HepG2 (cell line): ENCODE measurements at regions not wholly inside any gene's neighbourhood (a gene's known extent, or its start where the extent isn't known, plus 50 kb on each side); places are given as distances from the start of the nearest gene placed in this dataset.

ENCODE experiments used
- ATF7 ChIP-seq, 2 experiments: fragments of 450-650 bp in 1 of 2; sonication (generic) in 1 of 2; formaldehyde crosslinking in 1 of 2; IDR thresholded peaks; 2 replicates each; pipeline versions ENCODE4 v1.4.0 to v1.6.1; 2016 to 2020; ENCODE audit warnings: antibody characterized with exemption in 1 of 2, mild to moderate bottlenecking in 1 of 2, missing genetic modification reagents in 1 of 2
- EZH2 ChIP-seq: conservative IDR thresholded peaks from 2 replicates; pipeline ENCODE4 v1.6.1; 2012; ENCODE audit warnings: mild to moderate bottlenecking, low read depth, low read length, moderate library complexity
- FOXM1 ChIP-seq: sonication (generic); formaldehyde crosslinking; IDR thresholded peaks from 2 replicates; pipeline ENCODE4 v1.5.0; 2020; ENCODE audit warnings: missing genetic modification reagents
- GABPB1 ChIP-seq: IDR thresholded peaks from 2 replicates; pipeline ENCODE4 v1.6.1; 2016; ENCODE audit warnings: mild to moderate bottlenecking, missing genetic modification reagents, moderate library complexity, missing compliant biosample characterization
- GTF2F1 ChIP-seq: fragments of 150-350 bp; IDR thresholded peaks from 2 replicates; pipeline ENCODE4 v1.6.1; 2014; ENCODE audit warnings: low read length
- KDM1A ChIP-seq: IDR thresholded peaks from 2 replicates; pipeline ENCODE4 v1.6.1; 2016; ENCODE audit warnings: missing compliant biosample characterization
- SMC3 ChIP-seq: IDR thresholded peaks from 2 replicates; pipeline ENCODE4 v1.6.1; 2011; ENCODE audit warnings: low read length, improper control_type of control experiment
- SOX6 ChIP-seq, 2 experiments: fragments of 450-650 bp in 1 of 2; sonication (generic) in 1 of 2; formaldehyde crosslinking in 1 of 2; IDR thresholded peaks; 2 replicates each; pipeline versions ENCODE4 v1.4.0 to v1.6.1; 2017 to 2020; ENCODE audit warnings: antibody characterized with exemption in 1 of 2, mild to moderate bottlenecking in 1 of 2, missing genetic modification reagents in 1 of 2
- YY1 ChIP-seq: IDR thresholded peaks from 2 replicates; pipeline ENCODE4 v1.6.1; 2011; ENCODE audit warnings: low read length, low read depth, moderate library complexity, mild to moderate bottlenecking; ENCODE audit not compliant: insufficient read depth, insufficient replicate concordance
- ZFP36 ChIP-seq: fragments of 150-350 bp; IDR thresholded peaks from 2 replicates; pipeline ENCODE4 v1.6.1; 2018; ENCODE audit warnings: borderline replicate concordance, low read length, low read depth; ENCODE audit not compliant: partially characterized antibody
- ZKSCAN1 ChIP-seq: fragments of 150-350 bp; IDR thresholded peaks from 2 replicates; pipeline ENCODE4 v1.6.1; 2014; ENCODE audit warnings: low read length
- TF ChIP-seq, protein P1 (sequence below): sonication (generic); formaldehyde crosslinking; IDR thresholded peaks from 2 replicates; pipeline ENCODE4 v1.4.0; 2020; ENCODE audit warnings: low read depth, missing genetic modification reagents
- TF ChIP-seq, protein P2 (sequence below): sonication (generic); formaldehyde crosslinking; IDR thresholded peaks from 2 replicates; pipeline ENCODE4 v1.4.0; 2020; ENCODE audit warnings: missing genetic modification reagents

DNA sequence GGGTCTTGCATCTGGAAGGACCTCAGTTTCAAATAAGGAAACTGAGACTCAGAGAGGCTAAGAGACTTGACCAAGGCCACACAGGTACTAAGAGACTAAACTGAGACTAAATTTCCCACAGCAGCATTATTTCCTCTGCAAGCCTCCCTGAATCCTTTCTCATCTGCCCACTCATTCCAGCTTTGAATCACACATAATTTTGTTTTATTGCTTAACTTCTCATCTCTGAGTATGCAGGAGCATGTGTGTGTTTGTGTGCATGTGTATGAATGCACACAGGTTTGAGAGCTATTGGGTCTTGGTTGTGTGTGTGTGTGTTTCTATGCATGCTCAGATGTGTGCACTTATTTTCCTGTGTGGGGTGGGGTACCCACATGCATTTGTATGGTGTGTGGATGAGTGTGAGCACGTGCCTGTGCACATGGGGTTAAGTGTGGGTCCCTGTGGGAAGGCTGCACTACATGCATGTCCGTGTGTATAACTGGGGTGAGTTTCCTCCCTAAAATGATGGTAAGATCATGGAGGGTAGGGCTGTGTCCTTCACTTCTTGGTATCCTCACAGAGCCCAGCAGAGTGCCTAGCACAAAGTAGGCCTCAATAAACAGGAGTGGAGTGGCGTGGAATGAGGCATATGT is 74.4 kb upstream of the ZC3H12A start:
- no peak for TF ChIP-seq KDM1A (CRISPR knock-in tag)
- TF ChIP-seq ATF7 (IDR thresholded peaks at IDR 0.05), result no peak
- no peak for TF ChIP-seq ATF7 (CRISPR knock-in tag; IDR thresholded peaks at IDR 0.05)
- no peak for TF ChIP-seq YY1
- no peak for TF ChIP-seq ZKSCAN1
- no peak for TF ChIP-seq GTF2F1
- TF ChIP-seq EZH2, result no peak
- no peak for TF ChIP-seq SMC3
- TF ChIP-seq GABPB1 (CRISPR knock-in tag), result no peak
- TF ChIP-seq, protein P1, sequence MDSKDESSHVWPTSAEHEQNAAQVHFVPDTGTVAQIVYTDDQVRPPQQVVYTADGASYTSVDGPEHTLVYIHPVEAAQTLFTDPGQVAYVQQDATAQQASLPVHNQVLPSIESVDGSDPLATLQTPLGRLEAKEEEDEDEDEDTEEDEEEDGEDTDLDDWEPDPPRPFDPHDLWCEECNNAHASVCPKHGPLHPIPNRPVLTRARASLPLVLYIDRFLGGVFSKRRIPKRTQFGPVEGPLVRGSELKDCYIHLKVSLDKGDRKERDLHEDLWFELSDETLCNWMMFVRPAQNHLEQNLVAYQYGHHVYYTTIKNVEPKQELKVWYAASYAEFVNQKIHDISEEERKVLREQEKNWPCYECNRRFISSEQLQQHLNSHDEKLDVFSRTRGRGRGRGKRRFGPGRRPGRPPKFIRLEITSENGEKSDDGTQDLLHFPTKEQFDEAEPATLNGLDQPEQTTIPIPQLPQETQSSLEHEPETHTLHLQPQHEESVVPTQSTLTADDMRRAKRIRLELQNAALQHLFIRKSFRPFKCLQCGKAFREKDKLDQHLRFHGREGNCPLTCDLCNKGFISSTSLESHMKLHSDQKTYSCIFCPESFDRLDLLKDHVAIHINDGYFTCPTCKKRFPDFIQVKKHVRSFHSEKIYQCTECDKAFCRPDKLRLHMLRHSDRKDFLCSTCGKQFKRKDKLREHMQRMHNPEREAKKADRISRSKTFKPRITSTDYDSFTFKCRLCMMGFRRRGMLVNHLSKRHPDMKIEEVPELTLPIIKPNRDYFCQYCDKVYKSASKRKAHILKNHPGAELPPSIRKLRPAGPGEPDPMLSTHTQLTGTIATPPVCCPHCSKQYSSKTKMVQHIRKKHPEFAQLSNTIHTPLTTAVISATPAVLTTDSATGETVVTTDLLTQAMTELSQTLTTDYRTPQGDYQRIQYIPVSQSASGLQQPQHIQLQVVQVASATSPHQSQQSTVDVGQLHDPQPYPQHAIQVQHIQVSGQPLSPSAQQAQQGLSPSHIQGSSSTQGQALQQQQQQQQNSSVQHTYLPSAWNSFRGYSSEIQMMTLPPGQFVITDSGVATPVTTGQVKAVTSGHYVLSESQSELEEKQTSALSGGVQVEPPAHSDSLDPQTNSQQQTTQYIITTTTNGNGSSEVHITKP (CRISPR knock-in tag), result no peak
- no peak for TF ChIP-seq FOXM1 (CRISPR knock-in tag)
- TF ChIP-seq SOX6 (IDR thresholded peaks at IDR 0.05), result no peak
- TF ChIP-seq SOX6 (CRISPR knock-in tag; IDR thresholded peaks at IDR 0.05), result no peak
- TF ChIP-seq, protein P2, sequence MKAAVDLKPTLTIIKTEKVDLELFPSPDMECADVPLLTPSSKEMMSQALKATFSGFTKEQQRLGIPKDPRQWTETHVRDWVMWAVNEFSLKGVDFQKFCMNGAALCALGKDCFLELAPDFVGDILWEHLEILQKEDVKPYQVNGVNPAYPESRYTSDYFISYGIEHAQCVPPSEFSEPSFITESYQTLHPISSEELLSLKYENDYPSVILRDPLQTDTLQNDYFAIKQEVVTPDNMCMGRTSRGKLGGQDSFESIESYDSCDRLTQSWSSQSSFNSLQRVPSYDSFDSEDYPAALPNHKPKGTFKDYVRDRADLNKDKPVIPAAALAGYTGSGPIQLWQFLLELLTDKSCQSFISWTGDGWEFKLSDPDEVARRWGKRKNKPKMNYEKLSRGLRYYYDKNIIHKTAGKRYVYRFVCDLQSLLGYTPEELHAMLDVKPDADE (CRISPR knock-in tag), result no peak
- no peak for TF ChIP-seq ZFP36
